HG02642 (cell line): ENCODE measurements at regions not wholly inside any gene's neighbourhood (a gene's known extent, or its start where the extent isn't known, plus 50 kb on each side); places are given as distances from the start of the nearest gene placed in this dataset.

Source experiments
- ATAC-seq: cut with Tn5 transposase; IDR thresholded peaks from one replicate; pipeline ENCODE4 v1.9.1; 2021; ENCODE audit warnings: mild to moderate bottlenecking; ENCODE audit not compliant: unreplicated experiment, poor library complexity

- ATAC-seq: no peak
These were observed 498.2 kb downstream of the NSUN3 start for GRCh38 chr3:94561094-94561493.

GRCh38 chr3:94564247-94564646 lies 501.4 kb downstream of the NSUN3 start:
- no peak for ATAC-seq

DNA sequence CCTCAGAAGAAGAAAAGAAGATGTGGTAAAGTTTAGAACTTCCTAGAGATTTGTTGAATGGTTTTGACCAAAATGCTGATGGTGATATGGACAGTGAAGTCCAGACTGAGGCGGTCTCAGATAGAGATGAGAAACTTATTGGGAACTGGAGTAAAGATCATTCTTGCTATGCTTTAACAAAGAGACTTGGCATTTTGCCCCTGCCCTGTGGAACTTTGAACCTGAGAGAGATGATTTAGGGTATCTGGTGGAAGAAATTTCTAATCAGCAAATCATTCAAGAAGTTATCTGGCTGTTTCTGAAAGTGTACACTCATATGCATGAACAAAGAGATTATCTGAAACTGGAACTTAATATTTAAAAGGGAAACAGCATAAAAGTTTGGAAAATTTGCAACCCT lies 505.2 kb downstream of the NSUN3 start:
- no peak for ATAC-seq

GRCh38 chr3:94573337-94573736 lies 510.5 kb downstream of the NSUN3 start:
- no peak for ATAC-seq

DNA sequence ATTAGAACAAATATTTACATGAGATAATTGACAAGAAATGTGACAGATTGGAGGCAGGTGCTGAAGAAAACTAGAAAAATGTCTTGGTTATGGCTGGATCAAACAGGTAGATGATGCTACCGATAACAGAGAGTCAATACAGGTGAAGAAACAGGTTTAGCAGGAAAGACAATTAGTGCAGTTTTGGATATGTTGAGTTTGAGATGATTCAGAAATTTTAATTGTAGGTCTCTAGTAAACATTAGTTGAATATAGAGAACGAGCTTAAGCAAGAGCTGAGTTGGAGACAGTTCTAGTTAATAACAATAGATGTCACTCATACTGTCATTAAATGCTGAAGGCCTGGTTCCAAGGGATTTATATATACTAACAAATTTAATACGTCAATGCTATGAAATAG lies 524.4 kb downstream of the NSUN3 start:
- no peak for ATAC-seq

GRCh38 chr3:94593526-94594150 lies 530.8 kb downstream of the NSUN3 start:
- ATAC-seq: no peak

GRCh38 chr3:94596141-94596540 lies 533.3 kb downstream of the NSUN3 start:
- ATAC-seq: no peak

DNA sequence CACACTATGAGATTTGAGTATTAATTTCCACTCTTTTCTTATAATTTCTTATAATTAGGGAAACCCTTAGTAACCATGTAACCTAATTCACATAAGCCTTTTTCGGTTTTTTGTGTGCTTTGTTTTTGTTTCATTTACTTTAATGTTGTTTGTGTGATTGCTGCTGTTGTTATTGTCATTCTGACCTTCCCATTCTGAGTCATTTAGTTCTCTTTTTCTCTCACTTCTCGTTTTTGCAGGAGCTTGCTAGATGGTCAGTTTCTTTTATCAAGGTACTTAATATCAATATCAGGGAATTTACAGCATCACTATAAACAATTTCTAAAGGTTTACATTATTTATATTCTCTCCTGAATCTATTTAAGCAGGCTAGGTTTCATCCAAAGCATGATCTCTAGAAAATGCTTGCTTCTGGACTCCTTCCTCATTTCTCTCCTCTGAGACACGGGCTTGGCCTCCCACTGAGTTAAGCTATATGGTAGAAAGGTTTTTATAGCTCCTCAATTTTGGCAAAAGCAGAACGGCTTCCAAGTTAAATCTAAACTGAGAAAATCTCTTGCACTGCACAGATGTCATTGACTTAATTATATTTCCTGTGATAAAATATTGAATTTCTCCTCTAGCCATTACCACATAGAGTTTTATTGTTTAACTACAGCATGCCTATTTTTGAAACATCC lies 534.2 kb downstream of the NSUN3 start:
- ATAC-seq: peak; percentile 62

- no peak for ATAC-seq
These were observed 544.9 kb downstream of the NSUN3 start for GRCh38 chr3:94607778-94608177.

DNA sequence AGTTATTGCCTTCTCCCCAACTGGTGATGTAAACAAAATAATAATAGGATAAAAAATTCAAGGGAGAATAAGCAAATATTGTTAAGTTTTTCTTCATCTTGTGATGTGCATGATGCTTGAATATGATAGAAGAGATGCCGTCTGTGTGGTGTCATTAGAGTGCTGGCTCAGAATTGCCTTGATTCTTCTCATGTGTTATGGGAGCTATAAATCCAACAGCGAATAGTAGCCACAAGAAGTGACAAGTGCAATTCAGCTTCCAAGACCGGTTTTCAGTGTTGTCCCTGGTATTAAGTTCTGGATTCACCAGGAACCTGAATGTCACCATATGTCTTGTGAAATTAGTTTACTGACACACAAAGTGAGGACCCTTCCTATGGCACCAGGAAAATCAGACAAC lies 547.0 kb downstream of the NSUN3 start:
- ATAC-seq: no peak

- no peak for ATAC-seq
These were observed 548.7 kb downstream of the NSUN3 start for GRCh38 chr3:94611596-94611995.

- no peak for ATAC-seq
These were observed 549.8 kb downstream of the NSUN3 start for GRCh38 chr3:94612631-94613030.

GRCh38 chr3:94614192-94614591 lies 551.3 kb downstream of the NSUN3 start:
- no peak for ATAC-seq

DNA sequence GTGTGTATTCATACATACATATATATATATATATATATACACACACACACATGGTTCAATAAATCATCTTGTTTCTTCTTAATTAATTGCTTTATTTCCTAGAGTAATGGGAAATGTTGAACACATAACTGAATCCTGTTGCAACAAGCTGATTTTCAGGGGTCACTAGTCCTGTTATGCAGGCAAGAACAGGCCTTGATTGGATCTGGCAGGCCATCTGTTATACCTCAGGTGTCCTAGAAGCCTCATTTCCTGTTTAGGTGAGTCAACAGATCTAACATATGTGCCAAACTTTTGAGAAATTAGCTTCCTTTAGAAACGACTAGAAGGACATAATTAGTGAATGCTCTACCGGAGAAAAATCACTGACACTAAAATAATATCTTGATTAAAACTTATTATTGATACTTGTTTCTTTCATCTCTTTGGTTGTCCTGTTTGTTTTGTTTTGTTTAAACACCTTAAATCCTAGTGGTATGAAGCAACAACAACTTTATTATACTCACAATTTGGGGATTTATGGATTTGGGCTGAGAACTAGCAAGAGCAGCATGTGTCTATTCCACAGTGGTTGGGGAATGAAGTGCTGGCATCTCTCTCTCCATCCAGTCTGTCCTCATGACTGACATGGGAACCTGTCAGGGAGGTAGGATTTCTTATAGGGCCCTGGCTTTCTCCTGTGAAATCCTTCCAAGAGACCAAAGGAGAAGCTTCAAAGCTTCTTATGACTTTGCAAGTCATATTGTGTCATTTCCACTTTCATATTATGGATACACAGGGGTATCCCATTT lies 552.6 kb downstream of the NSUN3 start:
- ATAC-seq: no peak

DNA sequence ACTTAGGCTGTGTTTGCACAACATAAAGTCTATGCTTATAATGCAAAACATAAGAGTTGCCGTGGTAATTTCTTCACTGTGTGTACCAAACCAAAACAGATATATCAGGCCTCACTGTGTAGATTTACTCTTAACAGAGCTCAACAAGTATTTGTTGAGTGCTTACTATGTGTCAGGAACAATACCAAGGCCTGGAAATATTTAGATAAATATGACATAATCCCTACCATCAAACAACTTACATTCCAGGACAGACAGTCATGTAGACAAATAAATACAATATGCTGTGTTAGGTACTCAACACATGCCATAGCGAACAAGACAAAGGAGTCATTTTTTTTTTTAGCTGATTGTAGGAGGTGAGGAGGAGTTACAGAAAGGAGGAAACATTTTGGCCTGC lies 554.0 kb downstream of the NSUN3 start:
- ATAC-seq: no peak

- no peak for ATAC-seq
These were observed 554.5 kb downstream of the NSUN3 start for GRCh38 chr3:94617312-94617711.

DNA sequence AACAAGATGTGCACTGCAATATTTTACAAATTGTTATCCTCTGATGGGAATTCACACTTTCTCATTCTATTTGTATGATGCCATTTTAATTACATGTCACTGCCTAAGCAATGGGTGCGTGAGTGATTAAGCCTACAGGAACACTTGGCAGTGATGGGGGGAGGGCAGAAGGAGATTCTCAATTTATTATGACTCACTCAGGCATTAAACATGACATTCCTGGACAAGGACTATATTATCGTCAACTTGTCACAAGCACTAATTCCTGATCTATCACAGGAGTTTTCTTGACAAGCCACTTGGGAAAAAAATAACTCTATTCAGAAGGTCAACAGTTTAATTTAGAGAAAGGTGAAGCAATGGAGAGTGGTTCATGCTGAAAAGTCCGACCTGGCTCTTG lies 556.8 kb downstream of the NSUN3 start:
- no peak for ATAC-seq

DNA sequence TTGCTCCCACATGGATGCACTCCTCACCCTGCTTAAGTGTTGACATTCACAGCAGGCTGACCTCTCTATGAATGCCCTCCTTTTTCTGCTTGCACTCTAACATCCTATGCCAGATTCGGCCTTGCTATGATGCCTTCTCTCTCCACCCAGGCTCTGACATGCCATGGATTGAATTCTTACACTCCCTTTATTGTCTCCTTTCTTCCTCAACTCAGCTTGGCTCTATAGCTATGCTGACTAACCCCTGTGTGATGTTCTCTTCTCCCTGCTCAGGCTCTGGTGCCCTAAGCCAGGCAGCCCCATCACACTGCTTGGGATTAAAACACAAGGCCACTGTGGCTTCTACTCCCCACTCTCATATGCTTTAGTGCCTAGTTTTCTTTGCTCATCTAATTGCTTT lies 563.7 kb downstream of the NSUN3 start:
- ATAC-seq: no peak

- no peak for ATAC-seq
These were observed 564.8 kb downstream of the NSUN3 start for GRCh38 chr3:94627689-94628088.

- no peak for ATAC-seq
These were observed 580.5 kb downstream of the NSUN3 start for GRCh38 chr3:94643400-94643799.

GRCh38 chr3:94645790-94646189 lies 582.9 kb downstream of the NSUN3 start:
- ATAC-seq: no peak

DNA sequence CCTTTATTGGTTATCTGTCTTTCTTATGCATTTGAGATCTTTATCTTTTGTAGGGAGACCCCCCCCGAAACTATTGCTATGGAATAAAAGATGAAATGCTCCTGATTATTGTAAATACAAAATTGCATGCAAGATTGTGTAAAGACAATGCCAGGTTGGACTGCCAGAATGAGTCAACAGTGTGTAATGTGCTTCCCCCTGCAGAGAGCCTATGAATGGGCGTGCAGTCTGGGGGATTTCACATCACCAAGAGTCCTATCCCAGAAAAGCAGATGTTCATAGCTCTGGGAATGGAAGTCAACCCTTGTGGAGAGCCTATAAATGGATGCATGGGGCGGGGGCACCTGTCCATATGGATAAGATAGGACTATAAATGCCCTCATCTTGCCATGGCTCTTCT lies 584.3 kb downstream of the NSUN3 start:
- no peak for ATAC-seq
